HG03378 (cell line): ENCODE measurements at regions not wholly inside any gene's neighbourhood (a gene's known extent, or its start where the extent isn't known, plus 50 kb on each side); places are given as distances from the start of the nearest gene placed in this dataset.

ENCODE experiments used
- ATAC-seq: cut with Tn5 transposase; IDR thresholded peaks from one replicate; pipeline ENCODE4 v1.9.1; 2021; ENCODE audit warnings: mild to moderate bottlenecking, moderate library complexity; ENCODE audit not compliant: unreplicated experiment

DNA sequence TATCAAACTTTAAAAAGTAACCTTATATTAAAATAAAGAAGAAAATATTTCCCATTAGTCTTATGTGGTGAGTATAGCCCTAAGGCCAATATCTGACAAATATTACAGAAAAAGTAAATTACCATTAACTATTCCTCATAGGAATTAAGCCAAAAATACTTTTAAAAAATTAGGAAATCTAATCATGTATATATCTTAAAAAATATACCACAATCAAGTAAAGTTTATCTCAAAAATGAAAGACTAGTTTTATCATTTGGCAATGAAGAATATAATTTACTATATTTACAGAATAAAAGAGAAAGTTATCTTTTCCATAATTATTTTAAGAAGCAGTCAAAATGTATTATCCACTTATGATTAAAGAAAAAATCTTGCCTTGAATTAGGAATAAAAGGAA lies 458.8 kb upstream of the ZNF462 start:
- ATAC-seq: no peak

DNA sequence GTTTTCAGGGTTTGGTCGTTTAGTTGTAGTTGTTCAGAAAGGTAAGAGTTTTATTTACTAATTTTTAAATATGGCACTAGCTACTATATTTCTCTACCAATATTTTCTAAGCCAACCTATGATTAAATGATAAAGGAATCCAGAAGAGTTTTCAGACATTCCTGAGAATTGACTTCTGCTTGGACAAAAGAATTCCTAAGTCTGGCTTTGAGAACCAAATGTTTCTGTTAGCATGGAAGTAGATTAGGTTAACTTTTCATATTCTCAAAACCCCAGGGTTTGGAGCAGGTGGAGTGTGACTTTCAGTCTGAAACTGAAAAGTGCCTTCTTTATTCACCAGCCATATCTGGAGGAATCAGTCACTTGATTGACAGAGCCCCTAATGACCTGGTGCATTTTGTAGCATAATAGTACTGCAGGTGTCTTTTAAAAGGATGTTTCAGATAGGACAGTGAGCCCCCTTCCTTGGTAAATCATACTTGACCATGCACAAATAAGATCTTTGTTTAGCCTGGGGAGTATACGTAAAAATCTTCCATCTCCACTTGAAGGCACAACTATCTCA lies 457.0 kb upstream of the ZNF462 start:
- no peak for ATAC-seq

GRCh38 chr9:106414042-106414441 lies 448.9 kb upstream of the ZNF462 start:
- no peak for ATAC-seq

GRCh38 chr9:106417685-106418084 lies 445.3 kb upstream of the ZNF462 start:
- no peak for ATAC-seq

DNA sequence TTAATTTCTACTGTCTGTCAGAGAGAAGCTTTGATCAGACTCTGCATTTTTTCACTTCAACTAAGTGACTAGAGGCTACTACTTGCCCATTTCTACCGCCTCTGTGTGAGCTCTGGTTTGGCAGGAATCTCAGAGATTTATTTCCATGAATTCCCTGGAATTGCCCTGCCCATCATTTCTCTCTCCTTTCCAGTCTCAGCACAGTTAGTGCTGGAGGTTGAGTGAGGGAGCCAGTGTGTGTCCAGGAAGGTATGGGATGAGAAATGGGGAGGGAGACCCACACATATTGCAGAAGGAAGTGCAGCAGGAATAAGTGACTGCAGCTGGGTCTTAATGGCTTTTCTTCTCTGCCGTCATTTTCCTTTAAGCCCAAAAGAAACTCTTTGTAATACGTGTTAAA lies 443.1 kb upstream of the ZNF462 start:
- no peak for ATAC-seq

DNA sequence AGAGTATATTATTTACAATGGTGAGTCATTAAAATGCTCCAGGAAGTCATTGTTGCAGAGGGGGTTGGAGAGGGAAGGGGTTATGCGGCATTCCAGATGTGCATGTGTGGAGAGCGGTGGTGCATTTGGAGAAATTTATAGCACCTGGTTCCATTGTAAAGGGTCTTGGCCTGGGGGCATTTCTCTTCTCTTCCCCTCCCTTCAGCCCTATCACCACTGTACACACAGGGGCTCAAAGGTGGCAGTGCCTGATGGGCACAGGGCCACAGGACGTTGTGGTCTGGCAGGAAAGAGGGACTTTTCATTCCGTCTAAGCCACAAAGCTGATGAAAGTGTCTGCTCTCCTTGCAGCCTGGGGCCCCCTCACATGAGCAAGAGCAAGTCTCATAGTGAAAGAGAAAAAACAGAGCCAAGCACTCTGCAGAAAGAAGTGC lies 442.4 kb upstream of the ZNF462 start:
- ATAC-seq: peak; percentile 85

DNA sequence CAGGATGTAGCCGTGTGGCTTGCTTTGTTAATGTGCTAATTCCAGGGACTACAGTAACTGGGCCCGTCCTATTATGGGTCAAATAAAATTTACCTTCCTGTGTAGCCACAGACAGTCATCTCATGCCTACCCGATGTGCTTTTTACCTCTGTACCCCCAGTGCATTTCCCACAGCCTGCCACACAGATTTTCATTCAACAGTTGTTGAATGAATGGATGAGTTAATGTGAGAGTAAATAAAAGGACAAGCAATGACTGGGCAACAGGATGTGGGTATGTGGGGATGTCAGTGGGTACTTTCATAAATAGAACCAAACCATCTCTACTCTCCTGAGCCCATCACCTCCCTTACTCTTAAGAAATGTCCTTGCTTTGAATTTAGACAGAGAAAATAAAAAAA lies 441.2 kb upstream of the ZNF462 start:
- ATAC-seq: peak; percentile 57

DNA sequence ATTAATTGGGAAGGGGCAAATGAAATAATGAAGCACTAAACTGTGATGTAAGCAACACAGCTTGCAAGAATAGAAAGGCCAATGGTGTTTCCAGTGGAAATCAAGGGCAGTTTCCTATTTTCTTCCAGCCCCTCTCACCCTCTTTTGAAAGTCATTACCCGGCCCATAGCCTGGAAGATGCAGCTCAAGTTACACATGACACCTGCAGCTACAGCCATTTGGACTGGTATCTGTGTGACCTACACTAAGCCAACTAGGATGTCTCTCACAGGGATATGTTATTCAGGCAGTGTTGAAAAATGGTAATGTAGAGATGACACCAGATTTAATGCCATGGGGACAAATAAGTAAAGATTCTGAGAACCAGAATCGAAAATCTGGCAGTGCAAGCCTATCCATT lies 439.4 kb upstream of the ZNF462 start:
- ATAC-seq: no peak

DNA sequence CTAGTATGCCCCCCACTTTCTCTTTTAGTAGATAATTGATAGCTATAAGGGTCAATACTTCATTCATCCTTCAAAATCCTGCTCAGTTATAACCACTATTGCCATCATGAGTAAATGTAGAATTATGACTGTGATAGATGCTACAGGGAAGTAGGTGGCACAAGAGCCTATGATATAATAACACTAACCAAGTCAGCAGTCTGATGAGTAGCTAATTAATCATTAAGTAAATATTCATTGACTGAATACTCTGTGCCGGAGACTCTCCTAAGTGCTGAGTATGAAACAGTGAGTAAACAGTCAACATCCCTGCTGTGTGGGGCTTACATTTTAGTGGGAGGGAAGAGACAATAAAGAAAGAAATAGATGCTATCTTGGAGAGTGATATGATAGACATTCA lies 430.3 kb upstream of the ZNF462 start:
- ATAC-seq: no peak

DNA sequence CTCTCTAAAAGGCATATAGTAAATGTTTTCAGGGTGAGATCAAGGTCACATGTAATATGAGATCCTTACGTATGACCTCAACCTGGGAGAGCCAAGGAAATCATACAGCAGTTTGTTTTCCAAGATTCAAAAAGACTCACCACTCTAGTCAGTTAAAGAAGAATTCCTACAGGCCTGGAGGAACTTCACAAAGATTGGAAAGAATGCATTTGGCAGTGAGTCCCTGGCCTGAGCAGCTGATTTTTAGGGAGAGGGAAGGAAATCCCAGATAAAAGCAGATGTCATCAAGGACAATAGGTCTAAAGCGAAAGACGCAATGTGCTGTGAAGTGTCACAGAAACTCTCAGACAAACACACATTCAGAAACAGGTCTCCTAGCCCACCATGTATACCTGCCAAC lies 424.0 kb upstream of the ZNF462 start:
- ATAC-seq: no peak

- no peak for ATAC-seq
Measured at GRCh38 chr9:106441283-106441682, 421.7 kb upstream of the ZNF462 start.

DNA sequence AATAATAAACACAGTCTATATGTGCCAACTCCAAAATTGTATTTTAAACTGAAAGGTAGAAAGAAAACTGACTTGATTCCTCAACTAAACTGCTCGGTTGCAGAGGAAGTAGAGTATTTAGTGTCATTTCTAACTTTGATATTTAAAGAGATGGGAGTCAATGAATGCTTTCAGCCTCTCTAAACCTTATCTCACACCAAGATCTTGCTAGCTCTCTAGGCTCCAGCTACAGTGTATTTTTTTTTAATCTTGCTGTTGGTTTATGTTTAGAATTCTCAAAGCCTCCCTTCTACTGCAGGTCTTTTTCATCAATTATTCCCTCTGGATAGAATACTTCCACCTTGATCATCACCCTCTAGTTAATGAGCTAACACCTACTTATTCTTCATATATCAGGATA lies 419.4 kb upstream of the ZNF462 start:
- no peak for ATAC-seq

- no peak for ATAC-seq
Measured at GRCh38 chr9:106445107-106445506, 417.9 kb upstream of the ZNF462 start.

- no peak for ATAC-seq
Measured at GRCh38 chr9:106449336-106449927, 413.5 kb upstream of the ZNF462 start.

DNA sequence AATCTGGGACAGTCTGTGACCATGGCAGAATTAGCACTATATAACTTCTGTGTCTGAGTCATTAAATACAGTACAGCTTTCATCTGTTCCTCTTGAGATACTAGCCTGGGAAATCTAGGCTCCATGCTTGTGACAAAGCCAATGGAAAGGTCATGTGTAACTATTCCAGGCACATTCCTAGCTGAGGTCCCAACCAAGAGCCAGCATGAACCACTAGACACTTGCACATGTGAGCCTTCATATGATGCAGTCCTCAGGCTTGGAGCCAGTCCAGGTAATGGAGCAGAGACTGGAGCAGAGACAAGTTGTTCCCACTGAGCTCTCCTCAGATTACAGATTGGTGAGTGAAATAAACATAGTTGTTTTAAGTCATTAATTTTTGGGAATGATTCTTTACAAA lies 412.4 kb upstream of the ZNF462 start:
- no peak for ATAC-seq

DNA sequence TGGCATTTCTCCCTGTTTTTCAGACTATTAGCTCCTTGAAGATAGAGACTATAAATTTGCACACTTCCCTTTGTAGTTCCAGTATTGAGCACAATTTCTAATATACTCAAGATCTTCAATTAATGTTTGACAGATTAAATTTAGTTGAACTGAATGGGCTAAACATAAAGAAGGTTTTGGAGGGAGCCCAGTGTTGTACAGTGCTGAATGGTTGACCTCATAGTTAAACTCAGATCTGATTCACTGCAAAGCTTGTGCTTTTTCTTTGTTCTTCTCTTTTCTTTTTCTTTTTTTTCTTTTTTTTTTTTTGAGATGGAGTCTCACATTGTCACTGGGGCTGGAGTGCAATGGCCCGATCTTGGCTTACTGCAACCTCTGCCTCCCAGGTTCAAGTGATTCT lies 411.7 kb upstream of the ZNF462 start:
- ATAC-seq: no peak

GRCh38 chr9:106456581-106456980 lies 406.4 kb upstream of the ZNF462 start:
- no peak for ATAC-seq

DNA sequence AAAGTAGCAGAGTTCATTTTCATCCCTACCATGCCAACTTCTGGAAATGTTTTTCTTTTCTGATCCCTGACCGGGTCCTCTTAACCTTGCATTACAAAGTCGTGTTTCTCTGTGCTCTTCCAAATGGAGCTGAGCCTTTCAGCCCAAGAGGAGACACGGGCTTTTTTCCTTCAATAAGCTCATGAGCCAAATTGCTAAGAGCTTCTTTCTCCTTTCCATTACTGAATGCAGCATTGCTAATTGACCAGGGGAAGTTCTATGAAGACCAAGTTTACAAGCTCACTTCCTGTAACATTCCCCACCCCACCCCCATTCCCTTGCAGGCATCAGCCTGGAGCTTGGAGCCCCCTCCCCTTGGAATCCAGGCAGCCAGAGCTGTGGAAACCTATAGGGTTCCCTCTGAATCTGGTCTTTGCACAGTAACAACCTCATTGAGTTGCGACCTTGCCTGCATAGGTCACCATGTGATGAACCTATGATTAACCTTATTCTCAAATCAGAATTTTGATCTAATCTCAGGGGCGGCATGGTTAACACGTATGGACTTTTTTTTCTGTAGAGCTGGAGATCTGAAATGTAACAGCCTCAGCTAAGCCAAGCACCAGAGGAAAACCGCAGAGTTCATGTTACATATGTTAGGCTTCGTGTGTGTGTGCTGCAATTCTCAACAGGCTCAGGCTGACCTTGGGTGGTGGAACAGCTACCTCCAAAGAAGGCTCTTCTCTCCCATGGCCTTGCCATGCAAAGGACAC lies 395.7 kb upstream of the ZNF462 start:
- ATAC-seq: no peak

- no peak for ATAC-seq
Measured at GRCh38 chr9:106467865-106468164, 395.2 kb upstream of the ZNF462 start.

DNA sequence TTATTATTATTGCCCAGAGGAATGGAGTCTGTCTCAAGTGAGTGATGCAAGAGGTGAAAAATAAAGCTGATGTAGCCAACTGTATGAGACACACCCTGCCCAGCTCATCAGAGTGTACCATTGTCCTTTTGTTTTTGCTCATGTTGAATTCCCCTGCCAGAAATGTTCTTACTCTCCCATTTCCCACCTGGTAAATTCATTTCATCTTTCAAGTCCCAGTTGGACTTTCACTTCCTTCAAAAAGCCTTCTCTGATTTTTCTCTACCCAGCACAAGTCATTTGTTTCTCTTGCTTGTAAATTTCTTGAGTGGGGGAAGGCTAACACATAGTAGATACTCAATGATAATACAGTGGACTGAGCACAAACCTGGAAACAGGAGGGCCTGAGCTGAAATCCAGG lies 394.5 kb upstream of the ZNF462 start:
- ATAC-seq: peak; percentile 71

DNA sequence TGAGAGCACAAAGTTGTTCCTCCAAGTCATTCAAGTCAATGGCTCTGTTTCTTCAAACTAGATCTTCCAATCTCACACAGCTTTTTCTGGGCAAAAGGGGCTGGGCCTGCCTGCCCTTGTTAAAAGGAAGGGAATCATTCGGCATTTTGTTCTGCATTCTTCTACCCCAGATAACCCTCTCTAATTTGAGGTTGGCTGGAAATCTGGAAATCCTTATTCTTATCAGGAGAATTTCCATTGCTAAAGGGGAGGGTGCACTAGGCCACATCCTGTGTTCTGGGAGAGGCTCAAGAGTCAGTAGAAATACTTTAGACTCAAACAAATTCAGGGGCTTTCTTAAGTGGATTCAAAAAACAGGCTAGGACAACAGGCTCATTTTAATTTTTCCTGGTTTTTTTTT lies 384.7 kb upstream of the ZNF462 start:
- ATAC-seq: no peak

DNA sequence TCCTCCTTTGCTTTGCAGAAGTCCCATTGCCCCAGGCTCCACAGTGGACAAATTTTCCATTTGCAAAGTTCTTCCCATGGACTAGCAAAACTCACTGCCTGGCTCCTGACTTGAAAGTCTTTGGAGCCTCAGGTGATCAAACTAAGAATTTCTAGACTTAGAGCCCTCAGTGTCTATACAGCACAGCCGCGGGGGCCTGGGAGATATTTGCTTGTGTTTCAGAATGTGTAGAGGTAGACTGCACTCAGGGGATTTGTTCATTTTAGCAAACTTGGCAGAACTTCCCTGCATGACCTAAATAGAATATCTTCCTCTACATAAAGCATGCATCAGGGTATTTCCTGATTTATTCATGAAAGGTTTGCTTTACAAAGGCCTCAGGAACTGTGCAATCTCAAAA lies 384.2 kb upstream of the ZNF462 start:
- no peak for ATAC-seq

DNA sequence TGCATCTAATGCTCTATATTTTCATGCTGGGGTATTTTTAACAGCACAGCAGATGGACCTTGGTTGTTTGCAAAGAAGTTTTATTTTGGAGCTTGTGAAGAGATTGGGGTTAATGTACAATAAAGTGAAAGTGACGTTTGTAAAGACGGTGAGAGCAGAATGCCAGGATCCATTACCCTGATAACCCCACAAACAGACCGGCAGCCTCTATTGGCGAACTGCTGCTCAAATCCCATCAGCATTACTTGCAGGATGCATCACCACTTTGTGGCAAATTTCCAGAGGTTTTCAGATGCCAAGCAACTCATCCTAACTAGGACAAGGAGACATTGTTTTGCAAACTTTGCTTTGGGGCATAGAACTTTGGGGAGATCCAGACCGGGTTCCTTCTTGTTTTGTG lies 383.3 kb upstream of the ZNF462 start:
- ATAC-seq: no peak
